IMR-90 (cell line): ENCODE measurements at regions not wholly inside any gene's neighbourhood (a gene's known extent, or its start where the extent isn't known, plus 50 kb on each side); places are given as distances from the start of the nearest gene placed in this dataset.

Source experiments
- ATAC-seq: fragments of 200-7000 bp; cut with Tn5 transposase; 2 replicates; pipeline ENCODE4 v1.9.1; 2020; ENCODE audit warnings: low read depth, mild to moderate bottlenecking, moderate library complexity
- BruUV-seq: library from RNA; stranded (reverse); fragments of 400-500 nt; replicated peaks from 2 replicates; lab custom pipeline; 2021; lab: Mats Ljungman, UMichigan
- CTCF ChIA-PET: fragments of 300-600 bp; formaldehyde crosslinking; extraction: SDS; loops from one replicate; lab custom pipeline; 2021; ENCODE audit warnings: antibody characterized with exemption; lab: Yijun Ruan, JAX
- POLR2A ChIA-PET: fragments of 300-600 bp; sonication (Branson Sonifier 250); formaldehyde crosslinking; loops from one replicate; lab custom pipeline; 2022; ENCODE audit warnings: antibody characterized with exemption; ENCODE audit not compliant: unreplicated experiment; lab: Charles Lee
- DNase-seq: peaks from one replicate; pipeline ENCODE4 v3.0.0; 2013
- H2AFZ ChIP-seq: replicated peaks from 2 replicates; pipeline ENCODE3; 2013; ENCODE audit warnings: low read length, mild to moderate bottlenecking; ENCODE audit not compliant: poor library complexity
- H2AK5ac ChIP-seq: 2 replicates; pipeline ENCODE4 v1.6.1; 2013; ENCODE audit warnings: low read depth, low read length, inconsistent platforms
- H2AK9ac ChIP-seq: replicated peaks from 2 replicates; pipeline ENCODE3; 2013; ENCODE audit warnings: mild to moderate bottlenecking, low read depth, low read length, moderate library complexity; ENCODE audit not compliant: poor library complexity
- H2BK120ac ChIP-seq: 2 replicates; pipeline ENCODE4 v1.6.1; 2013; ENCODE audit warnings: low read depth, low read length, inconsistent platforms
- H2BK15ac ChIP-seq: 3 replicates; pipeline ENCODE4 v1.6.1; 2013; ENCODE audit warnings: low read depth, low read length, inconsistent platforms
- H2BK20ac ChIP-seq: 2 replicates; pipeline ENCODE4 v1.6.1; 2013; ENCODE audit warnings: low read depth, mild to moderate bottlenecking, inconsistent platforms, low read length, moderate library complexity
- H2BK5ac ChIP-seq: 2 replicates; pipeline ENCODE4 v1.6.1; 2013; ENCODE audit warnings: mild to moderate bottlenecking, low read depth, low read length, inconsistent platforms; ENCODE audit not compliant: poor library complexity, severe bottlenecking
- H3K14ac ChIP-seq: replicated peaks from 2 replicates; pipeline ENCODE4 v1.6.1; 2013; ENCODE audit warnings: low read depth, low read length, inconsistent platforms
- H3K18ac ChIP-seq: 2 replicates; pipeline ENCODE4 v1.6.1; 2013; ENCODE audit warnings: low read depth, low read length, control low read depth
- H3K23ac ChIP-seq: 2 replicates; pipeline ENCODE4 v1.6.1; 2013; ENCODE audit warnings: low read depth, low read length, inconsistent platforms
- H3K27ac ChIP-seq: 2 replicates; pipeline ENCODE4 v1.5.1; 2013; ENCODE audit warnings: mild to moderate bottlenecking, control low read depth, low read length; ENCODE audit not compliant: insufficient read depth
- H3K27me3 ChIP-seq: 2 replicates; pipeline ENCODE4 v1.6.1; 2013; ENCODE audit warnings: low read length; ENCODE audit not compliant: control insufficient read depth, insufficient read depth
- H3K36me3 ChIP-seq: 2 replicates; pipeline ENCODE4 v1.6.1; 2013; ENCODE audit warnings: low read length, mixed read lengths; ENCODE audit not compliant: control insufficient read depth, insufficient read depth
- H3K4ac ChIP-seq: 2 replicates; pipeline ENCODE4 v1.6.1; 2013; ENCODE audit warnings: low read depth, low read length, inconsistent platforms
- H3K4me1 ChIP-seq: 2 replicates; pipeline ENCODE4 v1.6.1; 2013; ENCODE audit warnings: low read length, mixed read lengths; ENCODE audit not compliant: control insufficient read depth, insufficient read depth
- H3K4me2 ChIP-seq: 2 replicates; pipeline ENCODE4 v1.6.1; 2013; ENCODE audit warnings: low read depth, mild to moderate bottlenecking, control low read depth, low read length, moderate library complexity
- H3K4me3 ChIP-seq: 2 replicates; pipeline ENCODE4 v1.5.1; 2013; ENCODE audit warnings: low read depth, mild to moderate bottlenecking, control low read depth, low read length, moderate library complexity; ENCODE audit not compliant: insufficient read depth
- H3K56ac ChIP-seq: 2 replicates; pipeline ENCODE4 v1.6.1; 2013; ENCODE audit warnings: low read length, inconsistent platforms; ENCODE audit not compliant: insufficient read depth; ENCODE audit errors: extremely low read depth
- H3K79me1 ChIP-seq, 2 experiments: 2 replicates each; pipeline ENCODE4 v1.6.1; 2013; ENCODE audit warnings: low read length in 2 of 2, inconsistent platforms in 1 of 2, low read depth in 1 of 2
- H3K9ac ChIP-seq: 2 replicates; pipeline ENCODE4 v1.6.1; 2013; ENCODE audit warnings: low read depth, low read length, control low read depth
- H3K9me1 ChIP-seq: 2 replicates; pipeline ENCODE4 v1.6.1; 2013; ENCODE audit warnings: low read length, inconsistent platforms; ENCODE audit not compliant: insufficient read depth
- H3K9me3 ChIP-seq: 2 replicates; pipeline ENCODE4 v1.6.1; 2013; ENCODE audit warnings: low read length; ENCODE audit not compliant: control insufficient read depth, insufficient read depth
- H4K20me1 ChIP-seq: 2 replicates; pipeline ENCODE4 v1.6.1; 2013; ENCODE audit warnings: low read length, inconsistent platforms; ENCODE audit not compliant: insufficient read depth
- H4K5ac ChIP-seq: 2 replicates; pipeline ENCODE4 v1.6.1; 2013; ENCODE audit warnings: mild to moderate bottlenecking, low read depth, low read length, control low read depth
- H4K8ac ChIP-seq, 2 experiments: 2 replicates each; pipeline ENCODE4 v1.6.1; 2013; ENCODE audit warnings: low read depth in 2 of 2, low read length in 2 of 2, control low read depth in 1 of 2, inconsistent platforms in 1 of 2
- H4K91ac ChIP-seq: 2 replicates; pipeline ENCODE4 v1.6.1; 2013; ENCODE audit warnings: low read depth, low read length, inconsistent platforms; ENCODE audit not compliant: insufficient read depth
- BHLHE40 ChIP-seq: fragments of 150-350 bp; IDR thresholded peaks from 2 replicates; pipeline ENCODE4 v1.6.1; 2016; ENCODE audit warnings: mild to moderate bottlenecking, low read depth, low read length
- CEBPB ChIP-seq: IDR thresholded peaks from 2 replicates; pipeline ENCODE4 v1.6.1; 2012; ENCODE audit warnings: low read depth, low read length, improper control_type of control experiment
- CHD1 ChIP-seq: IDR thresholded peaks from 2 replicates; pipeline ENCODE4 v1.6.1; 2012; ENCODE audit warnings: low read depth, low read length, improper control_type of control experiment
- CTCF ChIP-seq: conservative IDR thresholded peaks from 2 replicates; pipeline ENCODE4 v1.5.1; 2012; ENCODE audit warnings: mild to moderate bottlenecking, low read depth, low read length, improper control_type of control experiment
- ELK1 ChIP-seq: fragments of 150-350 bp; IDR thresholded peaks from 2 replicates; pipeline ENCODE4 v1.6.1; 2016; ENCODE audit warnings: low read depth, mild to moderate bottlenecking, low read length, moderate library complexity, borderline replicate concordance
- FOS ChIP-seq: fragments of 150-350 bp; IDR thresholded peaks from 2 replicates; pipeline ENCODE4 v1.6.1; 2016; ENCODE audit warnings: low read depth, low read length
- MAFK ChIP-seq: IDR thresholded peaks from 2 replicates; pipeline ENCODE4 v1.6.1; 2012; ENCODE audit warnings: low read depth, low read length, improper control_type of control experiment
- MAZ ChIP-seq: IDR thresholded peaks from 2 replicates; pipeline ENCODE4 v1.6.1; 2012; ENCODE audit warnings: low read depth, mild to moderate bottlenecking, low read length, improper control_type of control experiment, moderate library complexity, borderline replicate concordance
- MXI1 ChIP-seq: IDR thresholded peaks from 2 replicates; pipeline ENCODE4 v1.6.1; 2012; ENCODE audit warnings: low read depth, mild to moderate bottlenecking, low read length, moderate library complexity, borderline replicate concordance
- NFE2L2 ChIP-seq: fragments of 150-350 bp; IDR thresholded peaks from 2 replicates; pipeline ENCODE4 v1.6.1; 2016; ENCODE audit warnings: low read depth, mild to moderate bottlenecking, low read length
- POLR2A ChIP-seq: IDR thresholded peaks from 2 replicates; pipeline ENCODE4 v1.6.1; 2012; ENCODE audit warnings: mild to moderate bottlenecking, low read depth, low read length
- RAD21 ChIP-seq: IDR thresholded peaks from 2 replicates; pipeline ENCODE4 v1.6.1; 2012; ENCODE audit warnings: low read length, improper control_type of control experiment
- RFX5 ChIP-seq: IDR thresholded peaks from 2 replicates; pipeline ENCODE4 v1.8.0; 2012; ENCODE audit warnings: low read depth, mild to moderate bottlenecking, low read length, moderate library complexity
- SMC3 ChIP-seq: fragments of 150-350 bp; IDR thresholded peaks from 2 replicates; pipeline ENCODE4 v1.6.1; 2016; ENCODE audit warnings: low read depth, mild to moderate bottlenecking, antibody characterized with exemption, low read length, moderate library complexity
- USF2 ChIP-seq: fragments of 150-350 bp; IDR thresholded peaks from 2 replicates; pipeline ENCODE4 v1.6.1; 2017; ENCODE audit warnings: mild to moderate bottlenecking, antibody characterized with exemption, low read length, low read depth
- WGBS, 2 experiments: methylation state at CpG; one replicate each; pipeline versions ENCODE4 v1.1.5 to v1.1.7; 2013; ENCODE audit warnings: missing lambda C conversion rate in 2 of 2; ENCODE audit not compliant: insufficient read length in 1 of 2; ENCODE audit errors: extremely low coverage in 2 of 2; 5-methylcytosine and 5-hydroxymethylcytosine counted together
- dilution Hi-C: fragments of 300-500 bp; cut with HindIII; formaldehyde crosslinking; loops from one replicate; pipeline ENCODE4 v1.14.3; 2018; ENCODE audit warnings: low sequenced_read_pairs; ENCODE audit not compliant: unreplicated experiment
- in situ Hi-C: fragments of 300-500 bp; cut with MboI; formaldehyde crosslinking; loops from 3 replicates; pipeline ENCODE4 v1.14.3; 2019; ENCODE audit warnings: low sequenced_read_pairs, inconsistent platforms, mixed read lengths
- intact Hi-C: fragments of 100-400 bp; cut with micrococcal nuclease; formaldehyde crosslinking; loops from 2 replicates; pipeline ENCODE4 v1.10.0; 2022

GRCh38 chr7:114173170-114173890, 241.3 kb upstream of the FOXP2 start:
- no peak for DNase-seq
- intact Hi-C loops = no loop called here
- H2BK20ac ChIP-seq = no peak overlapping the region

More at GRCh38 chr7:114173170-114173890, 241.3 kb upstream of the FOXP2 start:
- Histone ChIP-seq H3K18ac (no peak overlapping the region), H3K79me1 (no peaks in the 10 kb centered on the region), H3K14ac (no peak overlapping the region), H3K9me3 (no peaks in the 10 kb centered on the region), H3K27ac (no peak overlapping the region), H4K5ac (no peak overlapping the region), H3K56ac (no peak overlapping the region), H2BK120ac (no peak overlapping the region), H3K4me1 (no peaks in the 10 kb centered on the region), H3K4me2 (no peak overlapping the region), H3K9ac (no peak overlapping the region), H3K4me3 (no peak overlapping the region), H3K36me3 (no peaks in the 10 kb centered on the region), H4K91ac (no peak overlapping the region), H3K27me3 (no peaks in the 10 kb centered on the region), H2BK15ac (no peak overlapping the region), H2AK5ac (no peak overlapping the region), H4K8ac (no peak overlapping the region), H4K20me1 (no peaks in the 10 kb centered on the region), H2AK9ac (no peak overlapping the region), H3K4ac (no peak overlapping the region), H3K23ac (no peak overlapping the region), H3K9me1 (no peaks in the 10 kb centered on the region), H2AFZ (no peak overlapping the region), H2BK5ac (no peak overlapping the region)
- POLR2A ChIA-PET = interaction anchor here (0.6 kb wide), 1 partner anchor 12 kb away, joined by 3 read pairs; no protein-coding TSS in a partner anchor
- ATAC-seq = no peak
- dilution Hi-C loops = no loop called here
- BruUV-seq = no TSS peak
- no CpG with 5 or more reads among the region's 3 CpGs for WGBS, 2 experiments
- TF ChIP-seq CTCF (no peak), FOS (no peak), SMC3 (no peak), ELK1 (no peak), CHD1 (no peak), BHLHE40 (no peak), NFE2L2 (no peak), CEBPB (no peak), MXI1 (no peak), MAFK (no peak), RAD21 (no peak), USF2 (no peak), MAZ (no peak), POLR2A (no peak), RFX5 (no peak)
- CTCF ChIA-PET = no interaction called here
- in situ Hi-C loops = no loop called here
